K562 (cell line): ENCODE measurements at regions not wholly inside any gene's neighbourhood (a gene's known extent, or its start where the extent isn't known, plus 50 kb on each side); places are given as distances from the start of the nearest gene placed in this dataset.

Source experiments
- CREB3L1 ChIP-seq: fragments of 450-650 bp; IDR thresholded peaks from 2 replicates; pipeline ENCODE4 v1.6.1; 2014; ENCODE audit warnings: low read depth, mild to moderate bottlenecking, moderate library complexity, borderline replicate concordance
- ELK1 ChIP-seq: sonication (generic); formaldehyde crosslinking; IDR thresholded peaks from 2 replicates; pipeline ENCODE4 v1.8.1; 2022; ENCODE audit warnings: missing genetic modification reagents
- EP300 ChIP-seq: IDR thresholded peaks from 2 replicates; pipeline ENCODE4 v1.6.1; 2012; ENCODE audit warnings: low read length, improper control_type of control experiment
- KAT8 ChIP-seq: fragments of 450-650 bp; IDR thresholded peaks from 2 replicates; pipeline ENCODE4 v1.6.1; 2016; ENCODE audit warnings: low read depth, mild to moderate bottlenecking
- MXI1 ChIP-seq: IDR thresholded peaks from 2 replicates; pipeline ENCODE4 v1.6.1; 2011; ENCODE audit warnings: low read depth, mild to moderate bottlenecking, improper control_type of control experiment, low read length
- NFRKB ChIP-seq: fragments of 450-650 bp; IDR thresholded peaks from 2 replicates; pipeline ENCODE4 v1.6.1; 2016; ENCODE audit warnings: low read depth
- RBM17 ChIP-seq: fragments of 200-400 bp; formaldehyde crosslinking; IDR thresholded peaks from 2 replicates; pipeline ENCODE4 v1.6.1; 2017; ENCODE audit warnings: low read depth, mild to moderate bottlenecking, low read length, borderline replicate concordance
- RCOR1 ChIP-seq, 2 experiments: IDR thresholded peaks; 2 replicates each; pipeline ENCODE4 v1.6.1; 2012; ENCODE audit warnings: low read depth in 2 of 2, low read length in 2 of 2, borderline replicate concordance in 1 of 2, improper control_type of control experiment in 1 of 2
- SMARCC2 ChIP-seq: fragments of 450-650 bp; IDR thresholded peaks from 2 replicates; pipeline ENCODE4 v1.6.1; 2017; ENCODE audit warnings: antibody characterized with exemption, moderate library complexity, mild to moderate bottlenecking, low read depth
- TBL1XR1 ChIP-seq, 2 experiments: IDR thresholded peaks; 2 replicates each; pipeline ENCODE4 v1.6.1; 2012; ENCODE audit warnings: improper control_type of control experiment in 2 of 2, low read length in 2 of 2, mild to moderate bottlenecking in 1 of 2
- VEZF1 ChIP-seq: fragments of 200-800 bp; sonication (Bioruptor generic); IDR thresholded peaks from 2 replicates; pipeline ENCODE4 v1.6.1; 2017; ENCODE audit warnings: missing genetic modification characterization, missing compliant biosample characterization
- ZBTB5 ChIP-seq: fragments of 450-650 bp; IDR thresholded peaks from 2 replicates; pipeline ENCODE4 v1.6.1; 2017; ENCODE audit warnings: antibody characterized with exemption
- ZNF197 ChIP-seq: fragments of 200-800 bp; sonication (Bioruptor generic); IDR thresholded peaks from 2 replicates; pipeline ENCODE4 v1.6.1; 2016; ENCODE audit warnings: low read depth, missing genetic modification characterization, missing compliant biosample characterization
- ZNF445 ChIP-seq: fragments of 250-450 bp; sonication (Bioruptor Pico); IDR thresholded peaks from 2 replicates; pipeline ENCODE4 v1.4.0; 2020; ENCODE audit warnings: low read depth, mild to moderate bottlenecking, moderate library complexity
- ZNF592 ChIP-seq: fragments of 450-650 bp; IDR thresholded peaks from 2 replicates; pipeline ENCODE4 v1.6.1; 2017; ENCODE audit warnings: antibody characterized with exemption, mild to moderate bottlenecking
- ZZZ3 ChIP-seq: fragments of 450-650 bp; IDR thresholded peaks from 2 replicates; pipeline ENCODE4 v1.6.1; 2016; ENCODE audit warnings: antibody characterized with exemption, mild to moderate bottlenecking, moderate library complexity

GRCh38 chrX:131830400-131831184, 192.5 kb upstream of the STK26 start (continued):
- TF ChIP-seq VEZF1 (CRISPR knock-in tag) (peak; percentile 65), CREB3L1 (peak; percentile 66; the same call in 1 of the 2 replicates), MXI1 (peak; percentile 71; the same call in 1 of the 2 replicates), ZZZ3 (no peak), NFRKB (peak; percentile 93), ZBTB5 (no peak), ELK1 (CRISPR knock-in tag) (no peak), ZNF445 (no peak), RCOR1 (IDR thresholded peaks at IDR 0.05; ENCODE audit: borderline replicate concordance in 1 of 2, low read depth in 2 of 2, low read length in 2 of 2) (peak; percentile 28 to 36; a peak in 1 of 4 replicates), TBL1XR1 (IDR thresholded peaks at IDR 0.05; ENCODE audit: low read length in 2 of 2) (peak in 1 of 2 experiments; percentile 76; a peak in 2 of 4 replicates), EP300 (peak; percentile 68), ZNF197 (CRISPR knock-in tag) (peak; percentile 56; the same call in 1 of the 2 replicates), RBM17 (no peak), SMARCC2 (no peak), KAT8 (no peak), ZNF592 (no peak; the same call in 1 of the 2 replicates)
